NCI-H748 (cell line): ENCODE measurements at regions not wholly inside any gene's neighbourhood (a gene's known extent, or its start where the extent isn't known, plus 50 kb on each side); places are given as distances from the start of the nearest gene placed in this dataset.
A peak's percentile ranks its signal among the peaks of the same experiment; 100 is the strongest.
"Not testable (repeated sequence)": the region's sequence is repeated elsewhere in the genome, so short reads cannot be mapped to it uniquely, and the experiment has no call there.

Experiments used
- DNase-seq: peaks from one replicate; lab custom pipeline; 2025; ENCODE audit not compliant: unreplicated experiment; lab: John Stamatoyannopoulos, UW

DNA sequence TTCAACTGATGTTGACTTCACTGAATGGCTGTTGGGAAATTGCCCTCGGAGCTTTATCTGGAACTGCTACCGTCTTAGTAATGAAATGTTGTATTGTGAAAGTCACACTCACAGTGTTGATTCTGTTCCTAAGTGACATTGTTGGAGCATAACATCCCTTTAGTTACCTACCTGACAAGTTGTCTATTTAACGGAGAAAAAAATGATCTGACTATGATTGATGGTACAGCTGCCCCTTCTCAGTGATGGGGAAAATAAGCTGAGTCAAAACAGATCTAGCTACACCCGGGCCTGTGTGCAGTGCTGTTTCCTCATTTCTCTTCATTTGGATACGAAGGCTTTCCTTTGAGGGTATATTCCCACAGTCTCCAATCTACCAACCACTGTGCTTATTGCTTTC, 472.3 kb upstream of the BRINP3 start:
- DNase-seq: peak; percentile 83

- no peak for DNase-seq
Observed at GRCh38 chr1:190957565-190957964, 479.9 kb upstream of the BRINP3 start.

DNA sequence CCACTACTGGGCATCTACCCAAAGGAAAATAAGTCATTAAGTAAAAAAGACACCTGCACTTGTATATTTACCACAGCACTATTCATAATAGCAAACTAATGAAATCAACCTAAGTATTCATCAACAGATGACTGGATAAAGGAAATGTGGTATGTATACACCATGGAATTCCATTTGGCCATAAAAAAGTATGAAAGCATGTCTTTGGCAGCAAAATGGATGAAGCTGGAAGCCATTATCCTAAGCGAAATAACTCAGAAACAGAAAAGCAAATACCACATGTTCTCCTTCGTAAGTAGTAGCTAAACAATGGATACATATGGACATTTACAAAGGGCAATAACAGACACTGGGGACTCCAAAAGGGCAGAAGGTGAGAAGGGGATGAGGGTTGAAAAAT, 485.7 kb upstream of the BRINP3 start:
- DNase-seq: no peak

GRCh38 chr1:190975827-190976226, 498.2 kb upstream of the BRINP3 start:
- DNase-seq: no peak

DNA sequence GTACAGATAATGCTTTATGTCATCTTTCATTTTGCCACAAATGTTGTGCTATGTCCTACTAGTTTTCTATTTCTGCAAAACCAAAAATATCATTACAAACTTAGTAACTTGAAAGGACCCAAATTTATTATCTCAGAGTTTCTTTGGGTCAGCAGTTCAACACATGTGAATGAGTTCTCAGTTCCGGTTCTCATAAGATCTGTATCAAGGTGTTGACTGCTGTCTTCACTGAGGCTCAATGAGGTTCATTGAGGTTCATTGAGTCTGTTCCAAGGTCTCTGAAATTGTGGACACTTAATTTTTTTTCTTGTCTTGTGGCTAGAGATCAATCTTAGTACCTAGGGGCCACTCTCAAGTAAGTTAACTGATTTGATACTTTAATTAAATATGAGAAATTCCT, 525.1 kb upstream of the BRINP3 start:
- no peak for DNase-seq

GRCh38 chr1:191016765-191017164, 539.1 kb upstream of the BRINP3 start:
- DNase-seq: no peak

DNA sequence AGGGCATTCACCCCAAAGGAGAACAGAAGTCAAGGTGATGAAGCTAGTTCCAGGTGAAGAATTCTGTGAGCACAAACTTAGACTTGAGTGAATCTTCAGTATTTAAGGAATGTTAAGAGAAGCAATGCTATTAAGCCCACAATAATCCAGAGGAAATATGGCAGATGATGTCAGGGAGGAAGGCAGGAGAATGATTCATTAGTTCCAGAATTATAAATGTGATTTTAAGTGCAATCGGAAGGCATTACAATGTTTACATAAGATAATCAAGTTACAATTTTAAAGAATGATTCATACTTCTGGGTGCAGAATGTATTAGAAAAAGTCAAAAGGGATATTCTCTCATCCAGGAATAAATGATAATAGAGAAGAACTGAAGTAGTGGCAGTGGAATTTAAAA, 545.2 kb upstream of the BRINP3 start:
- DNase-seq: no peak

- DNase-seq: no peak
Observed at GRCh38 chr1:191025896-191026642, 548.4 kb upstream of the BRINP3 start.

GRCh38 chr1:191026828-191027227, 549.2 kb upstream of the BRINP3 start:
- no peak for DNase-seq

- no peak for DNase-seq
Observed at GRCh38 chr1:191034132-191034531, 556.5 kb upstream of the BRINP3 start.

DNA sequence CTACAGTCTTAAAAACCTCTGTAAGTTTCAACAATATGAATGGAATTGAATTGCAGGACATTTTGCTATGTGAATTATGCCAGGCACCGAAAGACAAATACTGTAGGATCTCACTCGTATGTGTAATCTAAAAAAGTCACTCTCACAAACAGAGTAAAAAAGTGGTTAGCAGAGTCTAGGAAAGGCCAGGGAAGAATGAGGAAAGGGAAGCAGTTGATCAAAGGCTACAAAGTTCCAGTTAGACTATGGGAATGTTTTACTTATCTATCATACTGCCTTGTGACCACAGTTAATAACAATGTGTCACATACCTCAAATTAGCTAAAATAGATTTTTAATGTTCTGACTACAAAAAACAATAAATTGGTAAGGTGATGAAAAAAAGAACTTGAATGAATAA, 565.4 kb upstream of the BRINP3 start:
- no peak for DNase-seq

- no peak for DNase-seq
Observed at GRCh38 chr1:191049781-191050180, 572.1 kb upstream of the BRINP3 start.

- no peak for DNase-seq
Observed at GRCh38 chr1:191052888-191053287, 575.2 kb upstream of the BRINP3 start.

- no peak for DNase-seq
Observed at GRCh38 chr1:191065346-191065745, 587.7 kb upstream of the BRINP3 start.

GRCh38 chr1:191065771-191066170, 588.1 kb upstream of the BRINP3 start:
- no peak for DNase-seq

DNA sequence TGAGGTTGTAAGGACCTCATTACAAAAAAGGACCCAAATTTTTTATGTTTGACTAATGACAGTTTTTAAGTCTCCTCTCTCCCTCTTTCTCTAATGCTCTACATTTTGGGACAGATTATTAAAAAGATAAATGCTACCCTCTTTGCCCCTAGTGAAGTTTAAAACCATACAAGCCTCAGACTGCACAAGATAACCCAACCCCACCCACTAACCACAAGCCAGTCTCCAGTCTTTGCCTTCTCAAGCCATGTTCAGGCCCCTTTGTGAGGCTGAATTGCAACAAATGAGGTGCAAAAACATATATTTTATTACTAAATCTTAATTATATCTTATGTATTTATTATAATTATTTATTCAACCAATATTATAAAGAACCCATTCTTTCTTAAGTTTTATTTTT, 597.2 kb upstream of the BRINP3 start:
- DNase-seq: no peak

- not testable (repeated sequence) for DNase-seq
Observed at GRCh38 chr1:191083090-191083489, 605.4 kb upstream of the BRINP3 start.

DNA sequence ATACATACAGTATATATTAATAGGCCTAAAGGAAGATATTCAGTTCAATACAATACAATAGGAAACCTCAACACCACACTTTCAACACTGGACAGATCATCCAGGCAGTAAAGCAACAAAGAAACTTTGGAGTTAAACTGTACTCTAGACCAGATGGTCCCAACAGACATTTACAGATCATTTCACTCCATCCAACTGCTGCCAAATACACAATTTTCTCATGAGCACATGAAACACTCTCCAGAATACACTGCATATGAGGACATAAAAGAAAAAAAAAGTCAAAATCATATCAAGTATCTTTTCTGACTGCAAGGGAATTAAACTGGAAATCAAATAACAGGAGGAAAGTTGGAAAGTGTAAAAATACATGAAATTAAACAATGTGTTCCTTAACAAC, 607.5 kb upstream of the BRINP3 start:
- no peak for DNase-seq

DNA sequence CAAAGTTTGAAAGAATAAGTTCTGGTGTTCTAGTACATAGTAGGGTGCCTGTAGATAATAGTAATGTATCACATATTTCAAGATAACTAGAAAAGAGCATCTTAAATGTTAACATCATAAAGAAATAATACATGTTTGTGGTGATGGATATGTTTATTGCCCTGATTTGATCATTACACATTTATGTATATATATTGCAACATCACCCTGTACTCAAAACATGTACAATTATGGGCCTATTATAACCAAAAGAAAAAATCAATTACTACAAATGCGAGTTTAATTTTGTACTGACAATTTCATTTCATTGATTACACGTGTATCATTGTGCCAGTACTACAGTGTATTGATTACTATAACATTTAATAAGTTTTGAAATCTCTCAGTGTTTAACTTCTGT, 609.2 kb upstream of the BRINP3 start:
- no peak for DNase-seq

DNA sequence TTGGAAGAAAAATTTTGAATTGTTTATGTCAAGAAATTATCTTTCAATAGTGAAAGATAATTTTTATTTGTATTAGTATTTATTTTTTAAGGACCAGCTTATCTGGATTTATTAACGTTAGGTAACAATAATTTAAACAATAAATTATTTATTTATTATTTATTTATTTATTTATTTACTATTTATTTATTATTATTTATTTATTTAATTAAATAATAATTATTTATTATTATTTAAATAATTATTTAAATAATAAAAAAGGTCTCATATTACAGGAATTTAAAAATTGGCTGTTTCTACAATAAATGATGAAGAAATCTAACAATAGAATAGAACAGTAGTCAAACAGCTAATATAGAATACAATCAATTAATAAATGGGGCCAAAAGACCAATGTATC, 618.7 kb upstream of the BRINP3 start:
- no peak for DNase-seq

DNA sequence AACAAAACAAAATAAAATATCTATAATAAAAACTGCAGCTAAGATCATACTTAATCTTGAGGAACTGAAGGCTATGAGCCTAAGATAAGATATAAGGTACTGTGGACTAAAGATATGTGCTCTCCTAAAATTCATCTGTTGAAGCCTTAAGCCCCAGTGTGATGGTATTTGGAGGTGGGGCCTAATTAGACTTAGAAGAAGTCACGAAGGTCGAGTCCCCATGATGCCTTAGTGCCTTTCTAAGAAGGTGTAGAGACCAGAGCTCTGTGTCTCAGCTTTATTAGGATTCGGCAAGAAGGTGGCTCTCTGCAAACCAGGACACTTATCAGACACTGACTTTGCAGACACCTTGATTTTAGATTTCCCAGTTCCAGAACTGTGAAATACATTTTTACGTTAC, 622.0 kb upstream of the BRINP3 start:
- no peak for DNase-seq

GRCh38 chr1:191101960-191102359, 624.3 kb upstream of the BRINP3 start:
- no peak for DNase-seq

DNA sequence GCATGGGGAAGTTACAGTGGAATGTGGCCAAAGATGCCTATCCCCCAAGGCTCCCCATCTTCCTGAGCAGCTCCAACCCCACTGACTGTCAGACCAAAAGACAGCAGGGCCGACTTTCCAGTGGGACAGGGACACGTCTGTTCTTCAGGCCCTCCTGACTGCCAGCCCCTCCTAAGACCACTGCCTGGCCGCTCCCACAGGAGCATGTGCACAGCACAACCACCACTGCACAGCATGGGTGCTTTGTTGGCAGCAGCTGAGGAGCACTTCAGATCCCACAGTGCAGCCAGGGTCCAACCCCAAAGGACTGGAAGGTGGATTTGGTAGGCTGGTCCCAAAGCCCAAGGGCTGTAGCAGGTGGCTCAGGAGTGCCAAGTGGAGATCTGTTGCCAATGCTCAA, 648.3 kb upstream of the BRINP3 start:
- DNase-seq: no peak
